ENCODE measurements at regions not wholly inside any gene's neighbourhood (a gene's known extent, or its start where the extent isn't known, plus 50 kb on each side); places are given as distances from the start of the nearest gene placed in this dataset.
"Not testable (repeated sequence)": the region's sequence is repeated elsewhere in the genome, so short reads cannot be mapped to it uniquely, and the experiment has no call there.

DNA sequence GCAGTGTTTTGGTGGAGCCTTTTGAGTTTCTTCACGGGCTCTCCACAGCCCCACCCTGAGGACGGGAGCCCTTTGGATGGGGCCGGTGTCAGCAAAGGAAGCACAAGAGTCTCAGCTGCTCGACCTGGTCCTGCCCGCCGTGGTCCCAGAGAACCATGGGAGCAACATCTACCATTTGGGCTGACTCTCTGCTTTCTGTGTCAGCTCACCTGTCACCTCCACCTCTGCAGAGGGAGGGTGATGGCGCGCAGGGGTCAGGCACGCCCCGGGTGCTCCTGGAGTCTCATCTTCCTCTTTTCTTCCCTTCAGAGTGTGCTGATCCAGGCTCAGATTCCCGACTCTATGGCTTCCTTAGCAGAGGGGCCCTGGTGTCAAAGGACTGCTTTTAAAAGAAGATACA, 171.7 kb downstream of the LAT start:
- no peak for FAIRE-seq
- DNase-seq (ENCODE audit: insufficient read length, low spot score), result no peak

DNA sequence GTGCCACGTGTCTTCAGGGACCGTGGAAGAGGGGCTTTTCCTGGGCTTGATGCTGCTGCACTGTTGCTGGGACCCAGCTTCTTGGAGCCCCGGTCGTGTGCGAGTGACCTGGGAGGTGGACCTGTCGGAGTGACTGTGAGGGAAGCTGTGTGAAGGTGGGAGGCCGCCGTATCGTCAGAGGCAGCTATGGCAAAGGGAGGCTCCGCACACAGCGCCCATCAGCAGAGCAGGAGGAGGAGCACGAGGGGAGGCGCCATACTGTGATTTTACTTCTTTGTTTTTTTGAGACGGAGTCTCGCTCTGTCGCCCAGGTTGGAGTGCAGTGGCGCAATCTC, 171.0 kb downstream of the LAT start:
- not testable (repeated sequence) for FAIRE-seq; DNase-seq (ENCODE audit: insufficient read length, low spot score)

DNA sequence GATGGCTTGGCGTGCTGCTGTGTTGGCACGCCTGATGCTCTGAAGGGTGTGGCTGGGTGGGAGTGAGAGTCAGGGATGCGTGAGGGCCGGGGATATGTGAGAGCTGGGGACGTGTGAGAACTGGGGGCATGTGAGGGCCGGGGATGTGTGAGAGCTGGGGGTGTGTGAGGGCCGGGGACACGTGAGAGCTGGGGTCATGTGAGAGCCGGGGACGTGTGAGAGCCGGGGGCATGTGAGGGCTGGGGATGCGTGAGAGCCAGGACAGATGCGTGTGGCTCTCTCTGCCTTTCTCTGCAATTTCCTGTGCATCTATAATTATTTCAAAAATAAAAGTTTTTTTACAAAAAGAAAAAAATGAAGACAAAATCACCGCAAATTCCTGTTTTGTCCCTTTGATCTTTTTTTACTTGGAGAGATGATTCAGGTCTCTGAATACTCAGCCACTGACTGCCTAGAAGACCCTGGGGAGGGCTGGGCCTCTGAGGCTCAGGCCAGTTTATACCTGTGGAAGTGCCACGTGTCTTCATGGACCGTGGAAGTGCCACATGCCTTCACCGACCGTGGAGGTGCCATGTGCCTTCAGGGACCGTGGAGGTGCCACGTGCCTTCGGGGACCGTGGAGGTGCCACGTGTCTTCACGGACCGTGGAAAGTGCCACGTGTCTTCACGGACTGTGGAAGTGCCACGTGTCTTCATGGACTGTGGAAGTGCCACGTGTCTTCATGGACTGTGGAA, 170.4 kb downstream of the LAT start:
- FAIRE-seq, result peak; percentile 80
- DNase-seq (ENCODE audit: insufficient read length, low spot score), result not testable (repeated sequence)

DNA sequence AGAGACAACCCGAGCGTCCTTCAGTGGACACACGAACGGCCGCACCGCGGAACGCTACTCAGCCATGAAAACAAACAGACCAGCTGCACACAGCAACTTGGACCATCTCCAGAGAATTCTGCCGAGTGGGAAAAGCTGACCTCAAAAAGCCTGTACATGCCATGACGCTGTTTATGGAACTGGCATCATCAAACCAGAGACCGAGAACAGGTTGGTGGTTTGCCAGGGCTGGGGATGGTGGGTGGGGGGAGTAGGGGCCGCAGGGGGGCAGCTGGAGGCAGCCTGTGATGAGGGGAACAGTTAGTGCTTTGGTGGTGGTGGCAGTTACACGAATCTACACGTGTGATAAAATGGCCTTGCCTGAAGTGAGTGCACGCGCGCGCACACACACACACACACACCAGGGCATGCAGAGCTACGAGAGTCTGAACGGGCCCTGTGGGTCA, 169.8 kb downstream of the LAT start:
- DNase-seq (ENCODE audit: insufficient read length, low spot score) (no peak), FAIRE-seq (no peak)

DNA sequence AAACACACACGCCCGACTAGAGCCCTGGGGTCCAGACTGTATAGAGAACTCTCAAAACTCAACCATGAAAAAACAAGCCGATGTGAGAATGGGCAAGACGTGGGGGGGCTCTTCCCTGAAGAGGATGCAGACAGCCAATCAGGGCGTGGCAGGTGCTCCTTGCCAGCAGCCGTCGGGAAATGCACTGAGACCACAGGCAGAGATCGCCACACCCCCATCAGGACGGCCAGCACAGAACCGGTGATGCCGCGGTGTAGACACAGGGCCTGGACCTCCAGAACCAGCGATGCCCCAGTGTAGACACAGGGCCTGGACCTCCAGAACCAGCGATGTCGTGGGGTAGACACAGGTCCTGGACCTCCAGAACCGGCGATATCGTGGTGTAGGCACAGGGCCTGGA, 169.2 kb downstream of the LAT start:
- DNase-seq (ENCODE audit: insufficient read length, low spot score) (no peak), FAIRE-seq (no peak)

DNA sequence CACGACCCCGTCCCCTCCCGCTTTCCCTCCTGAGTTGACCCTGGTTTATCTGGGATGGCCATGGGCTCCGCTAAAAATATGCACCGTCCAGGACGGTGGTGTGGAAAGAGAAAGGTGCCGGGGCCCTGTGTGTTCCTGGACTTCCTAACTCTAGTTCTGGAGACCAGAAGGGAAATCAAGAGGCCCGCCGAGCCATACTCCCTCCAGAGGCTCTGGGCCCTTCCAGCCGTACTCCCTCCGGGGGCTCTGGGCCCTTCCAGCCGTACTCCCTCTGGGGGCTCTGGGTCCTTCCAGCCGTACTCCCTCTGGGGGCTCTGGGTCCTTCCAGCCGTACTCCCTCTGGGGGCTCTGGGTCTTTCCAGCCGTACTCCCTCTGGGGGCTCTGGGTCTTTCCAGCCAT, 168.5 kb downstream of the LAT start:
- not testable (repeated sequence) for FAIRE-seq; DNase-seq (ENCODE audit: insufficient read length, low spot score)

DNA sequence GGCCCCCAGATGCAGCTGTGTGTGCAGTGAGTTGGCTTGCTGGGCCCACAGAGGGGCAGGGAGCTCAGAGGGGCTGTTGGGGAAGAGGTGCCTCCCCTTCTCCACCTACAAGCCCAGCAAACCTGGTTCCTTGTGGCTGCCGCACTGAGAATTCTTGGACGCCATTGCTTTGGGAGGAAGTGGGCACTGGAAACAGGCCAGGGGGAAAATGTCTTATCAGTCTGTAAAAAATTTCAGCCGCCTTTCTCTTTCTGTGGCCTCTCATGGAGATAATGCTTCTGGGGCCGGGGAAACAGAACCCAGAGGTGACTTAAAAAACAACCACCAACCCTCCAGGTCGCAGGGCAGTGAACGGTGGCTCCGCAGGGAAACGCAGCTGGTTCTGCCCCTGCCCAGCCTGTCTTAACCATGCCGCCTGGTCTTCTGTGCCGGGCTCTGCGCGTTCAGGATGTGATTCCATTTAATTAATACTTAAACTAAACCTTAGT, 167.7 kb downstream of the LAT start:
- not testable (repeated sequence) for DNase-seq (ENCODE audit: insufficient read length, low spot score); FAIRE-seq

DNA sequence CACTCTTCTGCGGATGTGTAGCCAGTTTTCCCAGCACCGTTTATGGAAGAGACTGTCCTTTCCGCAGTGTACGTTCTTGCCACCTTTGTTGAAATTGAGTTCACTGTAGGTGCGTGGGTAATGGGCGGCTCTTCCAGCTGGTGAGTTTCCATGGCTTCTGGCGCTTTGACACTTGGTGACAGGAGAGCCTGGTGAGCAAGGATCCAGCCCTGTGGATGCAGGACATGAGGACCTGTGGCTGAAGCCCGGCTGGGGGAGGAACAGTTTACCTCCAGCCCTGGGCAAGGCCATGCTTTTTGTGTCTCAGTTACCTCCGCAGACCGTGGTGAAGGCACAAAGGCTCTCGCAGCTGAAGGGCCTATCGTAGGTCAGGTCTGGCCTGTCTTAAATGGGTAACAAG, 166.5 kb downstream of the LAT start:
- FAIRE-seq (no peak), DNase-seq (ENCODE audit: insufficient read length, low spot score) (no peak)

DNA sequence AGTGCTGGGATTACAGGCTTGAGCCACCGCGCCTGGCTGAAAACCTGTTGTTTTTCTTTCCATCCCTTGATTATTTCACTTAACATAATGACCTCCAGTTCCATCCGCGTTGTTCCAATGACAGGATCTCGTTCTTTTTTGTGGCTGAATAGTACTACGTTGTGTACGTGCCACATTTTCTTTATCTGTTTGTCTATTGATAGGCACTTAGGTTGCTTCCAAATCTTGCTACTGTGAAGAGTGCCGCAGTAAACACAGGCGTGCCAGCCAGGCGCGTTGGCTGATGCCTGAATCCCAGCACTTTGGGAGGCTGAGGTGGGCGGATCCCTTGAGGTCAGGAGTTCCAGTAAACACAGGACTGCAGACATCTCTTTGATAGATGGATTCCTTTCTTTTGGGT, 165.1 kb downstream of the LAT start:
- not testable (repeated sequence) for FAIRE-seq; DNase-seq (ENCODE audit: insufficient read length, low spot score)

DNA sequence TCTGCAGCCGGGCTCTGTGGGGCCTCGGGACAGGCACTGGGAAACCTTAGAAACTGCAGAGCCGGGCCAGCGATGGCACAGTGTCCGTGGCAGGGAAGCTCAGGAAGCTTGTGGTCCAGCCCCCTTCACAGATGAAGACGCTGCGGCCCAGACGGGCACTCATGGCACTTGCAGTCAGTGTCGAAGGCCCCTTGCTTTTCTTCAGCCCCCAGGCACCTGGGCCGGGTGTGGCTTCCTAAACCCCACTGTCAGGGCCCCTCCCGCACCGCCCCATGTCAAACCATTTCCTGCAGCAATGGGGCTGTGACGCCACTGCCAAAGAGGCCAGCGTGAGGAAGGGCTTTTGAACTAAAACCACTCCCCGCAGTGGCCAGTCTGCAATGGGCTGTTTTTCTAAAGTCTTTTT, 164.0 kb downstream of the LAT start:
- DNase-seq (ENCODE audit: insufficient read length, low spot score), result no peak
- no peak for FAIRE-seq

DNA sequence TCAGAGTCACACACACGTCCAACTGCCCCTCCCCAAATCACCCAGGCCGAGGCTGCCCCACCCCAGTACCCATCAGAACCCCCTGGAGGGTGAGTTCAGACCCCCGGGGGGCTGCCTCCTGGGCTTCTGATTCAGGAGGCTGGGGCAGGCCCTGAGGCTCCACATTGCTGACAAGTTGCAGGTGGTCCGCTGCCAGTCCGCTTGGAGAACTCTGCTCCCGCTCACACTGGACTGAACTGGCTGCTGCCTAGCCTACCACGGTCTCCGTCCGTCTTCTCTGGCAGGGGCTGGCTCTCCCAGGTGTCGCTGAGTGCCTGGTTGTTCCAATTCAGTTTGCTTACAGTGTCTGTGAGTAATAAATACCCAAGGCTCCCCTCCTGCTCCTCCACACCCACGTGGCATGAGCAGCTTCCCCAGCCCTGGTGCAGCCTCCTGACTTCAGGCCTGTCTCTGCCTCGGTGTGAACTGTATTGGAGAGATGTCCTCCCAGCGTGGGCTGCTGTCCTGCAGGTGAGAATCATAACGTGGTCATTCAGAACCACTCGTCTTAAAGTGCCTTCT, 163.4 kb downstream of the LAT start:
- FAIRE-seq, result peak; percentile 28
- no peak for DNase-seq (ENCODE audit: insufficient read length, low spot score)

DNA sequence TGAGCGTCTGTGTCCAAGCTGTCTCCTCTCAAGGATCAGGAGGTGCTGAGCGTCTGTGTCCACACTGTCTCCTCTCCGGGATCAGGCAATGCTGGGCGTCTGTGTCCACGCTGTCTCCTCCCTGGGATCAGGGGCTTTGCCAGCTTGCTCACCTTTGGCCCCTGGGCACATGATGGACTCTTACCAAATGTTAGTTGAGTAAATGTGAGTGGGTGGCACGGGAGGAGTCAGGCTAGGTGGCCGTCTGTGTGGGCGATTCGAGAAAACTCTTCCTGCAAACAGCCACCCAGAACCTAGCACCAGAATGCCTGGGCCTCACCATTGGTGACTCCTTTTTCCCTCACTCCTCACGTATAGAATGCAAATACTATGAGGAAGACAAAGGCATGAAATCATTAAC, 162.9 kb downstream of the LAT start:
- DNase-seq (ENCODE audit: insufficient read length, low spot score); FAIRE-seq: not testable (repeated sequence)

DNA sequence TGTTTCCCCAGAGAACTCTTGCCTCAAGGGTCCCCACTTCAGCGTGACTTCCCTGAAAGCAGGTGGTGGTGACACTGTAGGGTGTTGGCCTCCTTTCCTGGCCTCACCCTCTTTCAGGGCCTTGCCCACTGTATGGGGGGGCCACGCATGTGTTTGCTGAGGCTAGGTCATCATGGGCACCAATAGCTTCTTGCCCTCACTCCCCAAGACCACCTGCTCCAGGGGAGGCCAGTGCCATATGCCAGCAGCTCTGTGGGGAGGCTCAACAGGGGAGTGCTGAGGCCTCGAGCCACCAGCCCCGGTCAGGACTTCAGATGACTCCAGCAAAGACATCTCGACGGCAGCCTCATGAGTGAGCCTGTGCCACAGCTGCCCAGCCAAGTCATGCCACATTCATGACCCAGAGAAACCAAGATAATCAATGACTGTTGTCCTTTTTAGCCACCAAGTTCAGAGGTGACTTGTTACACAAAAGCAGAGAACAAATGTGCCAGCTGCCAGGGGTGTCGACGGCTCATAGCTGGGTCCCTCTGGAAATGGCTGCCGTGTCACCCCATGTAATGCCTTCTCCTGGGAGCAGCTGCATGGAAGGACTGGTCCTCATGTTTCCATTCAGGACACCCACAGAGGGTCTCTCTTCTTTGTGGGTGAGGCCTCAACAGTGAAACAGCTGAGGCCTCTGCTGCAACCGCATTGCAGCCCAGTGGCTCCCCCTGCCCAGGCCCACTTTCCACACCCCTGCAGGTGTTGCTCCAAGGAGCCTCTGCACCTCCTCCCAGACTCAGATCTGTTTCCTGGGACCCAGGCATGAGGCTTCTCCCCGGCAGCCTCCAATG, 162.2 kb downstream of the LAT start:
- not testable (repeated sequence) for DNase-seq (ENCODE audit: insufficient read length, low spot score); FAIRE-seq

DNA sequence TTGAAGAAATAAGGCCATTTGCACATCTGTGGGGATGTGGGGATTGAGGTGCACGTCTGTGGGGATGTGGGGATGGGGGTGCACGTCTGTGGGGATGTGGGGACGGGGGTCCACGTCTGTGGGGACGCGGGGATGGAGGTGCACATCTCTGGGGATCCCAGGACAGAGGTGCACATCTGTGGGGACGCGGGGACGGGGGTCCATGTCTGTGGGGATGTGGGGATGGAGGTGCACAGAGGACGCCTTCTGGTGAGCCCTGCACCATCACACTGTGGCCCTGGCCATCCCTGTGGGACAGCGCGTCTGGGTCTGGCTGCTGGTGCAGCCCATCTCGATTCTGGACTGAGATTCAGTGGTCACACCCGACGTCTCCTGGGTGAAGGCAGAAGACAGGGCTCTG, 161.4 kb downstream of the LAT start:
- DNase-seq (ENCODE audit: insufficient read length, low spot score) (no peak), FAIRE-seq (no peak)

DNA sequence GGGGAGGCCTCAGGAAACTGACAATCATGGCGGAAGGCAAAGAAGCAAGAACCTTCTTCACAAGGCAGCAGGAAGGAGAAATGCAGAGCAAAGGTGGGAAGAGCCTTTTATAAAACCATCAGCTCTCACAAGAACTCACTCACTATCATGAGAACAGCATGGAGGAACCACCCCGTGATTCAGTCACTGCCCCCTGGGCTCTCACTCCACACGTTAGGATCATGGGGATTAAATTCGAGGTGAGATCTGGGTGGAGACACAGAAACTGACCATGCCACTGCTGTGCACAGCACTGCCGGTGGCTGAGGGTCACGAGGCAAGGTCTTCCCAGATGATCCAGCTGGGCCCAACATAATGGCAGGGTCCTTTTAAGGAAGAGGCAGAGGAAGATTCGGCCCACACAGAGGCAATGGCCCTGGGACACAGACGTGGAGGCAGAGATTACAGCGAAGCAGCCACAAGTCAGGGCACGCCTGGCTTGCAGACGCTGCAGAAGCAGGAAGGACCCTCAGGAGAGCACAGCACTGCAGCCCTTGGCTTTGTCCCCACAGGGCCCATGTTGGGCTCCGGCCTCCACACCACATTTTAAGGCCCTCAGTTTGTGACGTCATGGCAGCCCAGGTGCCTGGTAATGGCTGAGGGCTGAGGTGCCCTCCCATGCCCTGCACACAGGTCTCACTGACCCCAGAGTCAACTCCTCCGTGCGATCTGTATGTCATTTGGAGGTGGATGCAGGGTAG, 160.8 kb downstream of the LAT start:
- FAIRE-seq, result not testable (repeated sequence)

DNA sequence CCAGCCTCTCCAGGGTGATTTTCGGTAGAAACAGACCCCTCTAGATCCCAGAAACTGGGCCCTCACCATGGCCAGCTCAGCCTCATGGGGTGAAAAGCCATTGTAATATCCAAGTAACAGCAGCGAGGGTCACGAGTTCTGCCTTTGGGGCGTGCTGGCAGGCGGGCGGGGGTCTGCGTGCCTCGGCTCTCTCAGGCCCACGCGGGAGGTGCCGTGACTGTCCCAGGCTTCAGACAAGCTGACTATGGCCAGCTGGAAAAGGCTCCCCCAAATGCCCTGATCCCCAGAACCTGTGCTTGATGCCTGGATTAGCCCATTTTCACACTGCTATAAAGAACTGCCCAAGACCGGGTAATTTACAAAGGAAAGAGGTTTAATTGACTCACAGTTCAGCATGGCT, 160.2 kb downstream of the LAT start:
- DNase-seq (ENCODE audit: insufficient read length, low spot score); FAIRE-seq: not testable (repeated sequence)

More for the DNA sequence above, 160.8 kb downstream of the LAT start:
- not testable (repeated sequence) for DNase-seq (ENCODE audit: insufficient read length, low spot score)

DNA sequence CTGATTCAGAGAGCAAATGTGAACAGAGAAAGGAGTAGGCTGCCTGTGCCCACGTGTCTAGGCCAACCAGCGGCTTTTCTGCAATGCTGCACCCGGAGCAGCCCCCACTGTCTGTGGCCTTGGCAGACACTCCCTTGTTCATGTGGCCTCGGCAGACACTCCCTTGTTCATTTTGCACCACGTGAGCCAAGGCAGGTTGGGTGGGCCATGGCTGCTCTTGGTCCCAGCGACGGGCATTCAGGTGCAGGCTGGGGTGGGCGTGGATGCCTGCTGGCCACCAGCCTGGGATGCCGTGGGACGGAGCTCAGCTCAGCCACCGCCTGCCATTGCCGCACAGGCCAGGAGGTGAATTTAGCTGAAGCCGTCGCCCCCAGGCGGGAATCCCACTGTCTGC, 159.8 kb downstream of the LAT start:
- not testable (repeated sequence) for FAIRE-seq; DNase-seq (ENCODE audit: insufficient read length, low spot score)

DNA sequence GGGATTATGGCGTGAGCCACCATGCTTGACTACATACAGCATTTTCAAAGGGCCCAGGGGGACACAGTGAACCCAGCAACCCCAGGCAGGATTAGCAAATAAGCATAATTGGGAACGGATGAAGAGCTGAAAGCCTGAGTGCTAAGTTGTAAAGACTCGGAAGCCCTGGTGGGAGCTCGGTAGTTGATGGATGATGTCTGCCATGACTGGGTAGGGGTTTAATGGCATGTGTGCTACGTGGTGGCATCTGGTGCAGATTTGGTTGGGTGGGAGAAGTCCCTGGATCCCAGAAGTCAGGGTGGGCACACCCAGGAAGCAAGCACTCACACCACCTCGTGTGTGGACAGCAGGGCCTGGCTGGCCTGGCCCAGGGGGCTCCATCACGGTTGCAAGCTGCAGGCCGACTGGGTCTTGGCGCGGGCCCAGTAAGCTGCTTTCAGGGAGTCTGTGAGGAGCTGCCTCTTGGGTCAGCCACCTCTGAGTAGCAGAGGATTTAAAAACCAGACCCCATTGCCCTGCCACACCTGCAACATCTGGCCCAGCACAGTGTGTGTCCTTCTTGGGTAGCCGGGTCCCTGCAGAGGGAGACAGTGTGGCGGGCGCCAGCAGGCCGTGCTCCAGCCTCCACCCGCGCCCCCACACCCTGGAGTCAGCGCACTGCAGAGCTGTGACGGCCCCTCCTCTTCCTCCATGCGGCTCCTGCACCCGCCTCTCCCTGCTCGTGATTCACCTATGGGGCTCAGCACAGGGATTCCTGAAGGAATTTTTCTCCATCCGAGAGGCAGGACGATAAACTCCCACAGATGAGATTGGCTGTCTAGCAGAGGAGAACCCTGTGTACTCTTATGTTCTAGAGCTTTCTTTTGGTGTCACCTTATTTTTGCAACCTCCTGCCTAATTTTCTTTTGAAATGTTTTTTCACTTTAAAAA, 159.2 kb downstream of the LAT start:
- not testable (repeated sequence) for DNase-seq (ENCODE audit: insufficient read length, low spot score); FAIRE-seq

DNA sequence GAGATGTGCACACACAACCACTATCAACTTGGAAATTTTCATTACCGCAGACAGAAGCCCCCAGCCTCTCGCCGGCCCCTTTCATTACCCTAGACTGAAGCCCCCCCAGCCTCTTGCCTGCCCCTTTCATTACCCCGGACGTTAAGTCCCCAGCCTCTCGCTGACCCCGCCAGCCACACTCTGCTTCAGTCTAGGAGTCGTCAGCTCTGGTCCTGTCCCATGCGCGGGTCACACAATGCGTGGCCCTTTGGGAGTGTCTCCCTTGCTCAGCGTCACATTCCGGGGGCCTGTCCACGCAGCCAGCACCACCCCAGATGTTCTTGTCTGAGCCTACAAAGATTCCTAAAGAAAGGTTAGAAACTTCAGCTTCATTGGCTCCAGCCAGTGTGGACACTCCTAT, 157.7 kb downstream of the LAT start:
- DNase-seq (ENCODE audit: insufficient read length, low spot score); FAIRE-seq: not testable (repeated sequence)

All from HTR-8/SVneo (cell line).